ENCODE measurements at regions not wholly inside any gene's neighbourhood (a gene's known extent, or its start where the extent isn't known, plus 50 kb on each side); places are given as distances from the start of the nearest gene placed in this dataset.
A peak's percentile ranks its signal among the peaks of the same experiment; 100 is the strongest.

DNA sequence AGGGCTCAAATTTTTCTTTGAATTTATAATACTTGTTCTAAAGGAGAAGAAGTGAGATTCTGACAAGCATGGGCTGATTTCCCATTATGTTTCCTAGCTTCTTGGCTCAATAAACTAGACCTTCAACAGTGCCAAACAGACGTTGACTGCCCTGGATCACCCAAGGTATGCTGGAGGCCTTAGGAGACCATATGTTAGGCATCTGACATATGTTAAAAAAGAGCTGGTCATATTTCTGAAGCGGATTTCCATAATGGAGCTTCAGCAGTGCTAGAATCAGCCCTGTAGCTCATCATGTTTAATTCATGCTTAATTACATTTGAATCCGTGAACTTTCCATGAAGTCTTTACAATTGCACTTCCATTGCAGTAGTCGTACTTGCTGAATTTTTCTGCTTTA lies 653.3 kb downstream of the DIAPH3 start:
- no peak overlapping the region for H3K9ac ChIP-seq (ENCODE audit: low read length)
- no peak overlapping the region for H3K27ac ChIP-seq (ENCODE audit: low read depth, low read length)
- no peaks in the 10 kb centered on the region for H3K36me3 ChIP-seq (ENCODE audit: insufficient read depth, low read length)
- H3K27me3 ChIP-seq (ENCODE audit: control insufficient read depth in 1 of 2, insufficient read depth in 2 of 2, low read length in 2 of 2) = no peaks in the 10 kb centered on the region
- no peaks in the 10 kb centered on the region for H3K4me1 ChIP-seq (ENCODE audit: insufficient read depth, low read length)
- H3K4me3 ChIP-seq (ENCODE audit: low read depth in 1 of 2, low read length in 2 of 2) = no peak overlapping the region
- no peaks in the 10 kb centered on the region for H3K9me3 ChIP-seq (ENCODE audit: low read length)

DNA sequence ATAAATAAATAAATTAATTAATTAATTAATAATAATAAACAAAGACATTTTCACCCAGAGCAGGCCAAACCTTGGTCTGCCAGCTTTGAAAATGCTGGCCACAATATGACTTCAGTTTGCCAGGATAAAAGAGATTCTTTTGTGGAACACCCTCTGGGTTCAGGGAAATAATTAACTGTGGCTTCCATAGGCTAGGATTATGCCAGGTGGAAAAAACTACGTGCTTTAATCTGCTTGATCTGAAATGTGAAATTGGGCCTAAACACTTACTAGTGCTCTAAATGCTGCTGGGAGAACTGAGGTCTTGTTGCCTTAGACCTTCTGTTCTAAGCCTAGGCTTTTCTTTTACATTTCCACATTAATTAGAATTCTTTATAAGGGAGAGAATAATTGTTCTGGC lies 650.0 kb downstream of the DIAPH3 start:
- H3K27me3 ChIP-seq (ENCODE audit: control insufficient read depth in 1 of 2, insufficient read depth in 2 of 2, low read length in 2 of 2) = no peaks in the 10 kb centered on the region
- H3K36me3 ChIP-seq (ENCODE audit: insufficient read depth, low read length) = no peaks in the 10 kb centered on the region
- no peak overlapping the region for H3K4me3 ChIP-seq (ENCODE audit: low read depth in 1 of 2, low read length in 2 of 2)
- H3K9ac ChIP-seq (ENCODE audit: low read length) = no peak overlapping the region
- H3K9me3 ChIP-seq (ENCODE audit: low read length) = no peaks in the 10 kb centered on the region
- no peaks in the 10 kb centered on the region for H3K4me1 ChIP-seq (ENCODE audit: insufficient read depth, low read length)
- H3K27ac ChIP-seq (ENCODE audit: low read depth, low read length) = no peak overlapping the region

DNA sequence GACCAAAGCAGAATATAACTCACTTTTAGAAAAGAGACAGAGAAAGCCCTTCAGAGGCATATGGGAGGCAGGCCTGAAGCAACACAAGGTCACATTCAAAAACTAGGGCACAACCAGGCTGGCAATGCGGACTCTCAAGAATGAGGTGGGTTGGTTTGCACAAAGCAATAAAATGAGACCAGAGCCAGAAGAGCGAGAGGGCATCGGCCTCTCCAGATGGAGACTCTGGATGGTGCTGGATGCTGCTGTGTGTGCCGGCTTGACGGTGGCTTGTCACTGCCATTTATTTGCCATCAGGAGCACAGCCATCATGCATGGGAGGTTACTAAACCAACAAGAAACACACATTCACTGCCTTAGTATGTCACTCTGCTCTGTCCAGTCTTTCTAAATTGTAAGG lies 649.4 kb downstream of the DIAPH3 start:
- Histone ChIP-seq H3K9me3 (ENCODE audit: low read length) (no peaks in the 10 kb centered on the region), H3K36me3 (ENCODE audit: insufficient read depth, low read length) (no peaks in the 10 kb centered on the region), H3K9ac (ENCODE audit: low read length) (no peak overlapping the region), H3K4me3 (ENCODE audit: low read depth in 1 of 2, low read length in 2 of 2) (no peak overlapping the region), H3K4me1 (ENCODE audit: insufficient read depth, low read length) (no peaks in the 10 kb centered on the region), H3K27me3 (ENCODE audit: control insufficient read depth in 1 of 2, insufficient read depth in 2 of 2, low read length in 2 of 2) (no peaks in the 10 kb centered on the region), H3K27ac (ENCODE audit: low read depth, low read length) (no peak overlapping the region)

DNA sequence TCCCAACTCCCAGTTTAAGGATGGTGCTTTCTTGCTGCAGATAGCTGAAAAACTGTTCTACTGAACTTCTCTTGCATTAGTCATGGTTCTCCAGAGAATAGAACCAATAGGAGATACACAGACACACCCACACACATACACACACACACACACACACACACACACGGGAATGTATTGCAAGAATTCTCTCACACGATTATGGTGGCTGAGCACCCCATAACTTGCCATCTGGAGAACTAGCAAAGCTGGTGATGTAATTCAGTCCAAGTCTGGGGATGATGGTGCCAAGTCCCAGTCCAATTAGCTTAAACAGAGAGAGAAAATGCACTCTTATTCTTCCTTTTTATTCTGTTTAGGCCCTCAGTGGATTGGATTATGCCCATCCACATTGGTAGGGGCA lies 643.9 kb downstream of the DIAPH3 start:
- H3K27ac ChIP-seq (ENCODE audit: low read depth, low read length) = no peak overlapping the region
- H3K4me1 ChIP-seq (ENCODE audit: insufficient read depth, low read length) = no peaks in the 10 kb centered on the region
- no peaks in the 10 kb centered on the region for H3K36me3 ChIP-seq (ENCODE audit: insufficient read depth, low read length)
- no peaks in the 10 kb centered on the region for H3K9me3 ChIP-seq (ENCODE audit: low read length)
- H3K9ac ChIP-seq (ENCODE audit: low read length) = no peak overlapping the region
- H3K4me3 ChIP-seq (ENCODE audit: low read depth in 1 of 2, low read length in 2 of 2) = no peak overlapping the region
- no peaks in the 10 kb centered on the region for H3K27me3 ChIP-seq (ENCODE audit: control insufficient read depth in 1 of 2, insufficient read depth in 2 of 2, low read length in 2 of 2)

DNA sequence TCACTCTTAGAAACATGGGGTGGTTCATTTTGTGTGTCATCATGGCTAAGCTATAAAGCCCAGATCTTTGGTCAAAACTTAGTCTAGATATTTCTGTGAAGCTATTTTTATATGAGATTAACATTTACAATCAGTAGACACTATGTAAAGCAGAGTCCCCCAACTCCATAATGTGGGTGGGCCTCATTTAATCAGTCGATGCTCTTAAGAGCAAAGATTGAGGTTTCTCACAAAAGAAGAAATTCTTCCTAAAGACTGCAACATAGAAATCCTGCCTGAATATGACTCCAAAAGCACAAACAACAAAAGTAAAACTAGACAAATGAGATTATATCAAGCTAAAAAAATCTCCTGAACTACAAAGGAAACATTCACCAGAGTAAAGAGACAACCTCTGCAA lies 642.2 kb downstream of the DIAPH3 start:
- no peak overlapping the region for H3K27ac ChIP-seq (ENCODE audit: low read depth, low read length)
- no peak overlapping the region for H3K4me3 ChIP-seq (ENCODE audit: low read depth in 1 of 2, low read length in 2 of 2)
- no peaks in the 10 kb centered on the region for H3K4me1 ChIP-seq (ENCODE audit: insufficient read depth, low read length)
- no peaks in the 10 kb centered on the region for H3K36me3 ChIP-seq (ENCODE audit: insufficient read depth, low read length)
- no peaks in the 10 kb centered on the region for H3K27me3 ChIP-seq (ENCODE audit: control insufficient read depth in 1 of 2, insufficient read depth in 2 of 2, low read length in 2 of 2)
- H3K9me3 ChIP-seq (ENCODE audit: low read length) = no peaks in the 10 kb centered on the region
- H3K9ac ChIP-seq (ENCODE audit: low read length) = no peak overlapping the region

DNA sequence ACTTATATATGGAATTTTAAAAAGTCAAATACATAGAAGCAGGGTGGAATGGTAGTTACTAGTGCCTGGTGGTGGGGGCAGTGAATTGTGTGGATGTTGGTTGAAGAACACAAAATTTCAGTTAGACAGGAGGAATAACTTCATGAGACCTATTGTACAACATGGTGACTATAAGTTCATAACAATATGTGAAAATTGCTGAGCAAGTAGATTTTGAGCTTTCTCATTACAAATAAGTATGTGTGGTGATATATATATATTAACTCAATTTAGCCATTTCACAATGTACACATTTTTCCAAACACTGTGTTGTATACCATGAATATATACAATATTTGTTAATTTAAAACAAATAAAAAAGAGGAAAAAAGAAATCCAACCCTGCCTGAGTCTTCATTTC lies 641.1 kb downstream of the DIAPH3 start:
- Histone ChIP-seq H3K27ac (ENCODE audit: low read depth, low read length) (no peak overlapping the region), H3K27me3 (ENCODE audit: control insufficient read depth in 1 of 2, insufficient read depth in 2 of 2, low read length in 2 of 2) (no peaks in the 10 kb centered on the region), H3K36me3 (ENCODE audit: insufficient read depth, low read length) (no peaks in the 10 kb centered on the region), H3K4me1 (ENCODE audit: insufficient read depth, low read length) (no peaks in the 10 kb centered on the region), H3K9me3 (ENCODE audit: low read length) (no peaks in the 10 kb centered on the region), H3K4me3 (ENCODE audit: low read depth in 1 of 2, low read length in 2 of 2) (no peak overlapping the region), H3K9ac (ENCODE audit: low read length) (no peak overlapping the region)

DNA sequence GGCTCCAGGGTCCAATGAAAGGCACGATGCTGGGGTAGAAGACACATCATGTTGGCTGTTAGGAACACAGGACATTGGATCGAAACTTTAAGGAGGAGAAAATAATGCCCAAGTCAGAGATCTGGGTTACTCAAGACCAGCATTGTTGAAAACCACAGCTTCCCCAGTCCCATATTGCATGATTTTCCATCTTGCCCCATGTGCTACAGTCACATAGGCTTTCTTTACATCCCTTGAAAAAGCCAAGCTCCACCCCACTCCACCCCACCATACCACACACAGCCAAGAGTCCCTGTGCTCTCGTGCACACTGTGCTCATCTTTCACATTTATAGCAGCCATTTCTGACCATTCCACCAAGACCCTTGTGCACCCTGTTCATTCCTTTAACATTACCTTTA lies 636.2 kb downstream of the DIAPH3 start:
- Histone ChIP-seq H3K9me3 (ENCODE audit: low read length) (no peaks in the 10 kb centered on the region), H3K36me3 (ENCODE audit: insufficient read depth, low read length) (no peaks in the 10 kb centered on the region), H3K27ac (ENCODE audit: low read depth, low read length) (no peak overlapping the region)

DNA sequence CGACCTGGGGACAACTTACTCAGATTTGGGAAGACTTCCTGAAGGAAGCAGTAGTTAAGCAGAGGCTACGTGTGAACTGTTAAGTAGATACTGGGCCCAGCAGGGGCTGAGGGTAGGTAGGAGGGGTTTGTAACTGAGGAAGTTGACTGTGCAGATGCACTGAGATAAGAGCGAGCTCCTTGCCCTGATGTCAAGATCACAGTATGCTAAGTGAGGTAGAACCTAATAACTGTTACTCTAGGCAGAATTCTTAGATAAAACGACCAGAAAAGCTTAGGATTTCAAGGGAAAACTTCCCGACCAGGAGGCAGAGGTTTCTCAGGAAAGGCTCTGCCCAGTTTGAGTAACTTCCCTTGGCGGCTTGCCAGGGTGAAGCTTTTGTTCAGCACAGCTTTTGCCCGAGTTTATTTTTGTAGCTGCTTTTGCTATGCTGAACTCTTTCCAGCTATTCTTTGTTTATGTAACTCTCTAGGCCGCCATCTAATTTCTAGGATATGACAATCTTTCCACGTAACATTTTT lies 632.1 kb downstream of the DIAPH3 start:
- no peaks in the 10 kb centered on the region for H3K9me3 ChIP-seq (ENCODE audit: low read length)
- H3K4me1 ChIP-seq (ENCODE audit: insufficient read depth, low read length) = peaks cover 31% of the 10 kb centered on the region
- H3K27me3 ChIP-seq (ENCODE audit: control insufficient read depth in 1 of 2, insufficient read depth in 2 of 2, low read length in 2 of 2) = no peaks in the 10 kb centered on the region
- H3K27ac ChIP-seq (ENCODE audit: low read depth, low read length) = peak overlapping the region; percentile 25
- H3K4me3 ChIP-seq (ENCODE audit: low read depth in 1 of 2, low read length in 2 of 2) = no peak overlapping the region
- H3K36me3 ChIP-seq (ENCODE audit: insufficient read depth, low read length) = no peaks in the 10 kb centered on the region
- H3K9ac ChIP-seq (ENCODE audit: low read length) = no peak overlapping the region

More for the DNA sequence above, 636.2 kb downstream of the DIAPH3 start:
- Histone ChIP-seq H3K9ac (ENCODE audit: low read length) (no peak overlapping the region), H3K4me1 (ENCODE audit: insufficient read depth, low read length) (peaks cover 23% of the 10 kb centered on the region), H3K4me3 (ENCODE audit: low read depth in 1 of 2, low read length in 2 of 2) (no peak overlapping the region), H3K27me3 (ENCODE audit: control insufficient read depth in 1 of 2, insufficient read depth in 2 of 2, low read length in 2 of 2) (no peaks in the 10 kb centered on the region)

DNA sequence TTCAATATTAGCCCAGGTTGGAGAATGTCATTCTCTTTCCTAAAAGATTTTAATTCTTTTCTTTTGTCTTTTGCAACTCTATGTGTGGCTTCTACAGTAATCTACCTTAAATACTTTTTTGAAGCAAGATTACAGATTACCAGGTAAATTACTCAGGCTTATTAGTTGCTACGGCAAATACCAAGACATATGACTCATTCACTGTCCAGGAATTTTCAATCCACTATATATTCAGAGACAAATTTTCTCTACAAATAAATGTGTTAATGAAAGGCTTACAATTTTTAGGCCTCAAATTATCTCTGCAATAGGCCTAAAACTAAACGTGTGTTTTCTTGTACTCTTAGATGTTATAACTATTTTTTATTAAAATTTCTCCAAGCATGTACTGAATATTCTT lies 631.3 kb downstream of the DIAPH3 start:
- Histone ChIP-seq H3K9me3 (ENCODE audit: low read length) (no peaks in the 10 kb centered on the region), H3K9ac (ENCODE audit: low read length) (no peak overlapping the region), H3K27ac (ENCODE audit: low read depth, low read length) (no peak overlapping the region), H3K36me3 (ENCODE audit: insufficient read depth, low read length) (no peaks in the 10 kb centered on the region), H3K27me3 (ENCODE audit: control insufficient read depth in 1 of 2, insufficient read depth in 2 of 2, low read length in 2 of 2) (no peaks in the 10 kb centered on the region), H3K4me3 (ENCODE audit: low read depth in 1 of 2, low read length in 2 of 2) (no peak overlapping the region), H3K4me1 (ENCODE audit: insufficient read depth, low read length) (peaks cover 31% of the 10 kb centered on the region)

DNA sequence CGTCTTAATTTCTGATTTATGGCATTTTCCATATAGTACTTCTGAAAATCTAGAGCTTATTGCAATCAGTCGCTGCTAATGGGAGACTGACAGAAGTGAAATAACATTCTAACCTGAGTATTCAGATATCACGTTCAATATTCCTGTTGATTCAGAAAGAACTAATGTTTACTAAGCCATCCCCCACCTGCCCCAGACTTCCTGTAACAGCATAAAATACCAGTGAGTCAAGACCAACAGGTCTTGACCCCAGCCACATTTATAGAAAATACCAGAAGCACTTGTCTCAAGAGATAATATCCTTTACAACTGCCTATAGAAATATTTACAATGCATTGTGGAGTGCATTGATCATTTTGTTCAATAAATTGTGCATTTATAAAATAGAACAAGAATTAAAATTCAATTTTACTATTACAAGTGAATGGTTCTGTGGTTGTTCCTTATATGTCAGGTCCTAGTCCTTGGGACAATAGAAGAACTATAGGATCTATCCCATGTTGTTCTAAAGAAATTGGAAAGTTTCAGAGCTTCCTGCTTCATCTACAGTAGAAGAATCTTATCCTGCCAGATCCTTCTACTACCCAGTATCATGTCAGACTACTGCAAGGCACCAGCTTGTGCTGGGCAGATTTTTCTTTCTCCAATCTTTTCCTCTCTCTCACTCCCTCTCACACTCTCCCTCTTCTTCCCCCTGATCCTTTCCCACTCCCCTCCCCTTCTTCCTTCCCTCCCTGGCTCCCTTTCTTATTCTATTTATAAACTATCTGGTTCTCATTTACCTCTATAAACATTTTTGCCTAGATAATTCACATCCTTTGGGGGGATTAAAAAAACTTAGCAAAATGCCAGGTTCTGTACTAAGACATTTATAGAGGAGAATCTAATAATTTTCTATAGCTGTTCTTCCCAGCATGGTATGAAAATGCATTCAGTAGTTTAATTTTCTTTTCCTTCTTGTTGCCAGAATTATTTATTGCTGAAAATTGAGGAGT lies 629.9 kb downstream of the DIAPH3 start:
- H3K9ac ChIP-seq (ENCODE audit: low read length) = no peak overlapping the region
- H3K27me3 ChIP-seq (ENCODE audit: control insufficient read depth in 1 of 2, insufficient read depth in 2 of 2, low read length in 2 of 2) = no peaks in the 10 kb centered on the region
- peaks cover 31% of the 10 kb centered on the region for H3K4me1 ChIP-seq (ENCODE audit: insufficient read depth, low read length)
- no peak overlapping the region for H3K27ac ChIP-seq (ENCODE audit: low read depth, low read length)
- no peaks in the 10 kb centered on the region for H3K36me3 ChIP-seq (ENCODE audit: insufficient read depth, low read length)
- no peak overlapping the region for H3K4me3 ChIP-seq (ENCODE audit: low read depth in 1 of 2, low read length in 2 of 2)
- no peaks in the 10 kb centered on the region for H3K9me3 ChIP-seq (ENCODE audit: low read length)

DNA sequence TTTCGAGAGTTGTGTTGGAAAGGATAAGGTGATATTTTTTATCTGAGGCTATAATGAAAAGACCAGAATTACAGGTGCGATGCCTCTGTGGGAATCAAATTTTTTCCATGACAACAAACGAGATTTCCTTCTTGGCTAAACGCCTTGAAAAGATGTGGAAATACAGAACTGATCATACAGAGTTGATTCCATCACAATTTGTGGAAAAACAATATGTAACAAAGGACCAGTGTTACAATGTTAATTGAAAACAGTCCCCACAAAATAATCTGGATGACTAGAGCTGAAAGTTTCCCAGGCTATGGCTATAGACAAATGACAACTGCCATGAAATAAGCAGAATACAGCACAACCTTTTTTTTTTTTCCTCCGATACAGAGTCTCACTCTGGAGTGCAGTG lies 628.9 kb downstream of the DIAPH3 start:
- no peaks in the 10 kb centered on the region for H3K36me3 ChIP-seq (ENCODE audit: insufficient read depth, low read length)
- H3K27me3 ChIP-seq (ENCODE audit: control insufficient read depth in 1 of 2, insufficient read depth in 2 of 2, low read length in 2 of 2) = no peaks in the 10 kb centered on the region
- no peak overlapping the region for H3K9ac ChIP-seq (ENCODE audit: low read length)
- no peak overlapping the region for H3K4me3 ChIP-seq (ENCODE audit: low read depth in 1 of 2, low read length in 2 of 2)
- H3K27ac ChIP-seq (ENCODE audit: low read depth, low read length) = no peak overlapping the region
- peaks cover 31% of the 10 kb centered on the region for H3K4me1 ChIP-seq (ENCODE audit: insufficient read depth, low read length)
- no peaks in the 10 kb centered on the region for H3K9me3 ChIP-seq (ENCODE audit: low read length)

DNA sequence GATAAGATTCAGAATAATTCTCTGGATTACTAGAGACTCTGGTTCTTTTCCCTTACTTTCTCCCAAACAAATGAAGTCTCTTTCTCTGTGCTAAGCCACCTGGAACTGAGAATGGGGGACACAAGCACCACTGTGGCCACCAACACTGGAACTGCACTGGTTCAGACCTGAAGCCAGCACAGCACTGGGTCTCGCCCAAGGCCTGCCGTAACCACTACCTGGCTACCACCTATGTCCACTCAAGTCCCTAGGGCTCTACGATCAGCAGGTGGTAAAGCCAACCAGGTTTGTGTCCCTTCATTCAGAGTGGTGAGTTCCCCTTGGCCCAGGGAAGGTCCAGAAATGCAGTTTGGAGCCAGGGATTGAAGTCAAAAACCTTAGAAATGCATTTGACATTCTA lies 626.2 kb downstream of the DIAPH3 start:
- Histone ChIP-seq H3K36me3 (ENCODE audit: insufficient read depth, low read length) (no peaks in the 10 kb centered on the region), H3K9ac (ENCODE audit: low read length) (no peak overlapping the region), H3K4me3 (ENCODE audit: low read depth in 1 of 2, low read length in 2 of 2) (no peak overlapping the region), H3K4me1 (ENCODE audit: insufficient read depth, low read length) (peaks cover 8% of the 10 kb centered on the region), H3K27ac (ENCODE audit: low read depth, low read length) (no peak overlapping the region), H3K9me3 (ENCODE audit: low read length) (no peaks in the 10 kb centered on the region), H3K27me3 (ENCODE audit: control insufficient read depth in 1 of 2, insufficient read depth in 2 of 2, low read length in 2 of 2) (no peaks in the 10 kb centered on the region)
